Stimulated activated CD8-positive, alpha-beta memory T cell treated with anti-CD3 and anti-CD28 coated beads, Interleukin-15, amount 100 ng/mL, for 48 hours (primary cell): ENCODE measurements at regions not wholly inside any gene's neighbourhood (a gene's known extent, or its start where the extent isn't known, plus 50 kb on each side); places are given as distances from the start of the nearest gene placed in this dataset.

ENCODE experiments used
- DNase-seq, 2 donors: peaks; one replicate each; pipeline ENCODE4 v3.0.0-alpha.2; 2020; ENCODE audit warnings: low read depth in 2 of 2

GRCh38 chr22:47439643-47440265 is 677.3 kb downstream of the TBC1D22A start:
- no peak for DNase-seq

DNA sequence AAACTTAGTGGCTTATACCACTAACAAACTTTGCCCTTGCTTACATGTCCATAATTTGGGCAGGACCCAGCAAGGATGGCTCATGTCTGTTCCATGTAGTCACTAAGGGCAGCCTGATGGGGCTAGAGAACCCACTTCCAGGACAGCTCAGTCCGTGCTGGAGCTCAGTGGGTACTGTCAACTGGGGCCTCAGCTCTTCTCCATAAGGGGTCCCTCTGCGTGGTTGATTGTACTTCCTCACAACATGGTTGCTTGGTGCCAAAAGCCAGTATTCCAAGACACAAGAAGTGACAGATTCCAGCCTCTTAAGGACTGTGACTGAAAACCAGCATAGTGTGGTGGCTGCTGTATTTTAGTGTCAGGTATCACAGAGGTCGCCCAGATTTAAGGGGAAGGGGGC is 675.2 kb downstream of the TBC1D22A start:
- no peak for DNase-seq

GRCh38 chr22:47437110-47437509 is 674.7 kb downstream of the TBC1D22A start:
- DNase-seq = no peak

DNA sequence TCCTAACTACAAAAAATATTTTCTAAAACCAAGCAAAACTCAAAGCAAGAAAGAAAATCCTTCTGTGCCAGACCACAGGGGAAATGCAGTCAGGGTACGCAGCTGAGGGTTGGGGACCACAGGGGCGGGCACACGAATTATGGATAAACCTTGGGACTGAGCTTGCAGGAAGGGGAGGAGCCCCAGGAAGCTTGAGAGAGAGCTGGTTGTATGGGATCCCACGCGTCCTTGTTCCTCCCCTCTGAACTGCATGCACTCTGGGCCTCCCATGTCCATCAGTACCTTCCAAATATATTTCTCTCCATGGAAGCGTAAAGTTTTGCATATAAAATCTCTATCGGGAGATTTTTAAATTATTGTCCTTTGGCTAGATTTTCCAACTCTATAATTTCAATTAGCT is 673.4 kb downstream of the TBC1D22A start:
- no peak for DNase-seq

GRCh38 chr22:47435204-47435487 is 672.7 kb downstream of the TBC1D22A start:
- DNase-seq = no peak

GRCh38 chr22:47434336-47435203 is 672.1 kb downstream of the TBC1D22A start:
- DNase-seq = no peak

GRCh38 chr22:47433627-47434026 is 671.2 kb downstream of the TBC1D22A start:
- DNase-seq = no peak

- no peak for DNase-seq
These were observed 670.2 kb downstream of the TBC1D22A start for GRCh38 chr22:47432683-47433082.

- no peak for DNase-seq
These were observed 661.7 kb downstream of the TBC1D22A start for GRCh38 chr22:47423861-47424820.

DNA sequence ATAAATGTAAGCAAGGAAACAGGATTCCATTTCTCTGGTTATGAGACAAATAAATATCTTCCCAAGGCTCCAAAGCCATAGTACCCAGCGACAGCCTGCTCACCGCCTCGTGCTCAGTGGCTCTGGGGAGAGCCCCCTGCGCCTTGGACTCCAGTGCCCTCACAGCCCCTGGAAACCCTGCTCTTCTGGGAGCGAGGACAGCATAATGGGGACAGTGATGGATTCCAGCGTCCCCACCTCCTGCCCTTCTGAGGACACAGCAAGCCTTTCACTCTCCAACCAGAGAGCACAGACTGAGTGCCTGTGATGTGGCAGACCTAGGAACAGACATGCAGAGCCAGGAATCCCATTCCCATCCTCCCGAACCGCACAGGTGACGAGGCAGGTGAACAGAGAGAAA is 660.8 kb downstream of the TBC1D22A start:
- no peak for DNase-seq

GRCh38 chr22:47422736-47423135 is 660.3 kb downstream of the TBC1D22A start:
- DNase-seq = no peak

DNA sequence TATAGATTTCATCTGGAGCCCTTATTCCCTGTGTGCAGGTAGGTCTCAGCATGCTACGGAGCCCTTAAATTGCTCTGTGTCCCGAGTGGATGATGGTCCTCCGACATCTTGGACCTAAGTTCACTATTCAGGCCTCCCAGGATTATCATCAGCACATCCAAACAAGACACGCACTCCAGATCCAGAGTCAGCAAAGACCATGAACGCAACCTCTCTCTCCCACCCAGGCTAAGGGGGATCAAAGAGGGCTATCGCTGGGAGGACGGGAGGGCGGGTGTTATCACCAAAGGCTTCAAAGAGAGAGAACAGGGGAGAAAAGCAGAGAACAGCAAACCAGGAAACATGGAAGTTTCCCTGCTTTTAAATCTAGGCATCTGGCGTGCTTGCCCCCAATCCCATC is 659.4 kb downstream of the TBC1D22A start:
- DNase-seq = no peak

DNA sequence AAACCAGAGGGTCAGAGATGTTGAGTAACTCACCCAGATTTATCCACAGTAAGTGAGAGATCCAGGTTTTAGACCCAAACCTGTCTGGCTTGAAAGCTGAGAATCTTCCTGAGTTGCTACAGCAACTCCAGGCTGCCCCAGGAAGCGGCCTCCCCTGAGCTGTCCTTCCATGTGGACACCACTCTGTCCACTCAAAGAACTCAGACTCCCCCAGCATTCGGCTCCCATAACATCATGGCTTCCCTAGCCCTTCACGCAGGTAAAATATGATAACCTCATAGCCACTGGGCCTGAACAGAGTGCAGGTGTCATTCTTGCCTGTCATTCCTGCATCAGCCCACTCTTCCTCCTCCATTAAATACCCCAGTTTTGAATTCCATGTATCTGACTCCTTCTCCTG is 657.8 kb downstream of the TBC1D22A start:
- DNase-seq = no peak

DNA sequence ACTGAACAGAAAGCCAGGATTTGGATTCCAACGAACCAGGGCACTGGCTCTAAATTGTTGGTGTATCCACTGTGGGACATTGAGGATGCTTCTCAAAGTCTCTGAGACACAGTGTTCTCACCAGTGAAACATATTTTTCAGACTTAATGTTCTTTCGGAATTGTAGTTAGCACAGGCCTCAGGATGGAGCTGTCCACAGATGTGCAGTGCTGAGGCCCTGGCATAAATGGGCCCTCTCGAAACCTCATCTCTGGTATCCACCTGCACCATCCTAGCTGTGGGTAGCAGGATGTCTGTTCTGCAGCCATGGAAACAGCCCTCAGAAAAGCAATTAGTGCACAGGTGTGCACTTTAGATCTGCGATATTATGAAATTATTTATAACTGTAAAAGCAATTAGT is 656.8 kb downstream of the TBC1D22A start:
- DNase-seq = no peak

GRCh38 chr22:47417699-47418098 is 655.2 kb downstream of the TBC1D22A start:
- no peak for DNase-seq

DNA sequence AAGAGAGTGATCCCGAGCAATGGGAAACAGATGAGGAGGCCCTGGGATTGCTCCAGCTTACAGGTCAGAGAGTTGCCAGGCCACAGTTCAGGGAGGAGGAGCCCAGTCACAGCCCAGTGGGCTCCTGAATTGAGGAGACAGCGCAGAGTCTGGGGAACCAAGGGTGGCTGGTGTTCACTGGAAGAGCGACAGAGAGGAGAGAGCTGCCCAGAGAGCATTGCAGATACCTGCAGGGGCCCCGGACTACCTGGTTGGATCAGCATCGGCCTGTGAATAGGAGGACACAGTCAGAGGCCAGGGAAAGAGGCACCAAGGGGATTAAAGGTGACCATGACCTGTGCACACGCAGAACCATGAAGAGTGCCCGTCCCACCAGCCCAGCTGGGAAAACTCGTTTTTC is 648.6 kb downstream of the TBC1D22A start:
- DNase-seq = no peak

DNA sequence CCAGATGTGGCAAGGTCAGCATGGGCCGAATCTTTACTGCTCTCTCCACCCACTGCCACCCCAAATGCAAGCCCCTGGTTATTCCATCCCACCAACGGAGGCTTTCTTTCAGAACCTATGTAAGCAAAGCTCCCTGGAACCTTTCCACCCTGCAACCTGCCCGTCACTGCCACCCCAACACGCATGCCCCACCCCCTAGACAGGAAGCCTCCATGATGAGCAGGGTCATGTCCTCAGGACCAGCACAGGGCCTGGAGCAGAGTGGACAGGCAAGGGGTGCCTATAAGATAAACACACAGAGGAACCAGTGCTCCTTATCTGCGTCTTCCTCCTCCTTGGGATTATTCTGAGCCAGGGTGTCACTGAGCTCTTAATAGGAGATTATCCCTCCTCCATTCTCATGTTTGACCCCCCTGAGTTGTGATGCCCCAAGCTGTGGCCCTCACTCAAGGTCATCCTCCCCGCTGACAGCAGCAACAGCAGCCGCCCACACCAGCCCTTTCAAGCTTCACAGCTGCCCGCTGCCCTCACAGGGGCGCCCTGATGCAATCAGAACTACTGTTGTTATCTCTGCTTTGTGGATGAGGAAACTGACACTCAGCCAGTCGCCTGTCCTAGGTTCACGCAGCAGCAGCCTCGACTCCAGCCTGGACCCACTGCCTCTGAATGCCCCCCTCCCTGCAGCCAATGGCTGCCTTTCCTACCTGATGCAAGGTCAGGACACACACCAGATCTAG is 647.3 kb downstream of the TBC1D22A start:
- DNase-seq = no peak

- DNase-seq = no peak
These were observed 646.0 kb downstream of the TBC1D22A start for GRCh38 chr22:47408409-47408808.

GRCh38 chr22:47407461-47408025 is 645.1 kb downstream of the TBC1D22A start:
- no peak for DNase-seq

DNA sequence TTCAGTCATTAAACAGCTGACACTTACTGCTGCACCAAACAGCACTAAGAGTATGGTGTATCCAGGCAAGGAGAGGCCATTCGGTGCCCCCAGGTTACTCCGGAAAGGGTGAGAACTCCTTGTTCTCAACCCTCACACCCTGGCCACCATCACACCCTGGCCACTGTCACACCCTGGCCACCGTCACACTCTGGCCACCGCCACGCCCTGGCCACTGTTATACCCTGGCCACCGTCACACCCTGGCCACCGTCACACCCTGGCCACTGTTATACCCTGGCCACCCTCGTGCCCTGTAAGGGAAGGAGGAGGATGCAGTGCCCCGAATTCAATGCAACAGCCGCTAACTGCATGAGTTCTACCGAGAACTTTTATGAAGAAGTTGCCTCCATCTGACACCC is 644.4 kb downstream of the TBC1D22A start:
- no peak for DNase-seq

GRCh38 chr22:47406180-47406834 is 643.9 kb downstream of the TBC1D22A start:
- no peak for DNase-seq
